ENCODE measurements at regions not wholly inside any gene's neighbourhood (a gene's known extent, or its start where the extent isn't known, plus 50 kb on each side); places are given as distances from the start of the nearest gene placed in this dataset.

- H3K4me3 ChIP-seq (ENCODE audit: low read depth, low read length), result no peak overlapping the region
- TF ChIP-seq, protein P1, sequence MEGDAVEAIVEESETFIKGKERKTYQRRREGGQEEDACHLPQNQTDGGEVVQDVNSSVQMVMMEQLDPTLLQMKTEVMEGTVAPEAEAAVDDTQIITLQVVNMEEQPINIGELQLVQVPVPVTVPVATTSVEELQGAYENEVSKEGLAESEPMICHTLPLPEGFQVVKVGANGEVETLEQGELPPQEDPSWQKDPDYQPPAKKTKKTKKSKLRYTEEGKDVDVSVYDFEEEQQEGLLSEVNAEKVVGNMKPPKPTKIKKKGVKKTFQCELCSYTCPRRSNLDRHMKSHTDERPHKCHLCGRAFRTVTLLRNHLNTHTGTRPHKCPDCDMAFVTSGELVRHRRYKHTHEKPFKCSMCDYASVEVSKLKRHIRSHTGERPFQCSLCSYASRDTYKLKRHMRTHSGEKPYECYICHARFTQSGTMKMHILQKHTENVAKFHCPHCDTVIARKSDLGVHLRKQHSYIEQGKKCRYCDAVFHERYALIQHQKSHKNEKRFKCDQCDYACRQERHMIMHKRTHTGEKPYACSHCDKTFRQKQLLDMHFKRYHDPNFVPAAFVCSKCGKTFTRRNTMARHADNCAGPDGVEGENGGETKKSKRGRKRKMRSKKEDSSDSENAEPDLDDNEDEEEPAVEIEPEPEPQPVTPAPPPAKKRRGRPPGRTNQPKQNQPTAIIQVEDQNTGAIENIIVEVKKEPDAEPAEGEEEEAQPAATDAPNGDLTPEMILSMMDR (IDR thresholded peaks at IDR 0.05; ENCODE audit: insufficient read depth, low read depth, low read length), result no peak
- no peak for DNase-seq (ENCODE audit: low read depth)
These were observed 77.4 kb upstream of the PUDP start for GRCh38 chrX:7225338-7225737.

- no peak for DNase-seq (ENCODE audit: low read depth)
- TF ChIP-seq, protein P1 (IDR thresholded peaks at IDR 0.05; ENCODE audit: insufficient read depth, low read depth, low read length), result no peak
These were observed 75.3 kb upstream of the PUDP start for GRCh38 chrX:7223271-7223670.

DNA sequence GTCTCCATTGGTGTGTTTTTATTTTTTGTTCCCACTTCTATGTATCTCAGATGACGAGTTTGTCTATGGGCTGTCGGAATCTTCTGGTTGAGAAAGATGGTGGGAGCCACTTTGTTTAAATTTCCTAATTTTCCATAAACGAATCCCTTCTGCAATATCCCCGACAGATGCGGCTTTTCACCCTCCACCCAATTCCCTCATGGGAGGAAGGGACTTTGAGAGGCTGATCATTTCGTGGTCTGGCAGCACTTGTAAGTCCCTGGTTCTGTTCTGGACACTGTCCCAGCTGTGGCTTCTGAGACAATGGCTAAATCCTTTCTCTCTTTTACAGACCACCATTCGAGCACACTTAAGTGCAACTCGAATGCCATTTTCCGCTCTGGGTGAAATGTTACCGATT lies 72.2 kb upstream of the PUDP start:
- TF ChIP-seq, protein P1 (IDR thresholded peaks at IDR 0.05; ENCODE audit: insufficient read depth, low read depth, low read length), result no peak
- no peak for DNase-seq (ENCODE audit: low read depth)
- H3K4me3 ChIP-seq (ENCODE audit: low read depth, low read length), result no peak overlapping the region

More at GRCh38 chrX:7223271-7223670, 75.3 kb upstream of the PUDP start:
- H3K4me3 ChIP-seq (ENCODE audit: low read depth, low read length), result no peak overlapping the region

DNA sequence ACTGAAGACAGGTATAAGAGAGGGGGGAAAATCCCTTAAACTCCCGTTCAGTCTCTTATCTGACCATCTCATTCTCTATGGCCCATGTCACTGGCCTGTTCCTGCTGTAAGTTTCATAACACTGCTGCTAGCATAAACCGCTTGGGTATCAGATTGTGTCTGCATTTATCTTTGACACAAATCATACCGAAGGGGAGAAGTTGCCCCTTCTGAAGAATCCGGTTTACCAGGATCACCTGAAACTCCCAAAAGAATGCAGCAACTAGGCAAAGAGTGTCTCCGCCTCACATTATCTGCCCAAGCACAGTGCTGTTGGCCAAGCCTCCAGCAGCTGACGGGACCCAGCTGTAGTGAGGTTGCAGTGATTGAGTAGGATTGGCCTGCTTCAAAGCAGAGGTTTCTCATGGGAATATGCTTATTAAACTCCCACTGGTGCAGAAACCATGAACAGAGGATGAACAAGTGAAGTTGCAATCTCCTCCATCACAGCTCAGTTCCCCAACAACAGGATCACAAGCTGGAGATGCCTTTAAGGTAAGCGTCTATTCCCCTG lies 71.3 kb upstream of the PUDP start:
- no peak for DNase-seq (ENCODE audit: low read depth)
- TF ChIP-seq, protein P1 (IDR thresholded peaks at IDR 0.05; ENCODE audit: insufficient read depth, low read depth, low read length), result no peak
- H3K4me3 ChIP-seq (ENCODE audit: low read depth, low read length), result no peak overlapping the region

DNA sequence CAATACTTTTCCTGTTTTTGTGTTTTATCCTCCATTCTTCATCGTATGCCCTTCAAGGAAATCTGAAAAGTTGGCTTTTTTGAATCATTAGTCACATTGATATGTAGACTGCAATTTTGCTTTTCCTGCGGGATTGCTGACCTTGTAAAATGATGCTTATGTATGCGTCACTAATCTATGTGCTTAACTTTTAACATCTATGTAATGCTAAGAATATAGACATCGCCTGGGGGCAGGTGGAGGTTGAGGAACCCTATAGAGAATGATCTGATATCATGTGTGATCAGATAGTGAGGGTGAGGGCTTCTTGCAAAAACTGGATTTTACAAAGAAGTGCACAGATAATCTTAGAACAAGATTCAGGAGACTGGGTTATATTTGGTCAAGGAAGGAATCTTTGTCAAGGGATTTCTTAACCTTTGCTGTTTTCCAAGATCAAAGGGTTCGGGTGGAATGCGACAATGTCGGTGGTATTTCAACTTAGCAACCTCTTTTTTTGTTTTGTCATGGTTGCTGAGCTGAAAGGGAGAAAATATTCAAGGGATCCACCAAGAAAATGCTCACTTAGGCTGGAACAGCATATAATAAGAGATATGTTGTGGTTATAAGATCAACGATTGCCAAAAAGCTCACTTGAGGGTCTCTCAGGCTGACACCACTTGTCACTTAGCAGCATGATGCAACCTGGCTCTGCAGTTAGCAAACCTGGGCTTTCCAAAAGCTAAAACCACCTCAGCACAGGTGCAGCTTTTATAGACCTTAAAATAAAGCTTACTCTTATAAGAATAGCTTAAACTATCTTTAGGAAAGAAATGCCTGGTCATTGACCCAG lies 70.6 kb upstream of the PUDP start:
- no peak for DNase-seq (ENCODE audit: low read depth)
- H3K4me3 ChIP-seq (ENCODE audit: low read depth, low read length), result no peak overlapping the region
- TF ChIP-seq, protein P1 (IDR thresholded peaks at IDR 0.05; ENCODE audit: insufficient read depth, low read depth, low read length), result no peak

GRCh38 chrX:7216981-7217587 lies 69.1 kb upstream of the PUDP start:
- TF ChIP-seq, protein P1 (IDR thresholded peaks at IDR 0.05; ENCODE audit: insufficient read depth, low read depth, low read length), result no peak
- H3K4me3 ChIP-seq (ENCODE audit: low read depth, low read length), result no peak overlapping the region
- no peak for DNase-seq (ENCODE audit: low read depth)

Measured in fibroblast of villous mesenchyme (primary cell).